K562 (cell line): ENCODE measurements at regions not wholly inside any gene's neighbourhood (a gene's known extent, or its start where the extent isn't known, plus 50 kb on each side); places are given as distances from the start of the nearest gene placed in this dataset.

Source experiments
- ATAC-seq: fragments of 200-7000 bp; cut with Tn5 transposase; 3 replicates; pipeline ENCODE4 v1.9.1; 2020; ENCODE audit warnings: moderate library complexity
- BruUV-seq: library from RNA; stranded (reverse); fragments of 400-500 nt; replicated peaks from 2 replicates; lab custom pipeline; 2021; lab: Mats Ljungman, UMichigan
- CTCF ChIA-PET: fragments of 300-600 bp; formaldehyde crosslinking; extraction: SDS; loops from one replicate; lab custom pipeline; 2021; ENCODE audit warnings: low intra/inter-chr PET ratio; lab: Yijun Ruan, JAX
- POLR2A ChIA-PET: fragments of 300-600, 350-650 bp; sonication (Branson Sonifier 250); formaldehyde crosslinking; extraction: SDS; loops from one replicate; lab custom pipeline; 2021; ENCODE audit warnings: antibody characterized with exemption, inconsistent platforms; lab: Yijun Ruan, JAX
- DNase-seq, 4 experiments: peaks; one replicate each; pipeline versions ENCODE4 v3.0.0 to v3.0.0-alpha.2; 2011 to 2018; ENCODE audit warnings: low spot score in 3 of 4, mixed read lengths in 3 of 4; ENCODE audit errors: extremely low read depth in 1 of 4
- FAIRE-seq: peaks from 2 replicates; lab custom pipeline; 2011; peaks lifted over from hg19 to GRCh38; lab: Jason Lieb, UNC
- H2AFZ ChIP-seq: 2 replicates; pipeline ENCODE4 v1.6.0; 2011; ENCODE audit warnings: low read depth, low read length, control low read depth, inconsistent platforms
- H3K27ac ChIP-seq: fragments of 200-600 bp; 3 replicates; pipeline ENCODE4 v1.8.0; 2011; ENCODE audit warnings: low read depth, mild to moderate bottlenecking, control low read depth, inconsistent platforms, low read length, moderate library complexity, mixed read lengths; ENCODE audit errors: extremely low read depth
- H3K27me3 ChIP-seq, 2 experiments: fragments of 300-600 bp in 1 of 2; 2 replicates in 1 of 2; 3 replicates in 1 of 2; pipeline versions ENCODE4 v1.6.0 to v1.8.0; 2011; ENCODE audit warnings: inconsistent platforms in 2 of 2, low read length in 2 of 2, mild to moderate bottlenecking in 1 of 2, mixed read lengths in 1 of 2, moderate library complexity in 1 of 2; ENCODE audit not compliant: control insufficient read depth in 2 of 2, insufficient read depth in 2 of 2
- H3K36me3 ChIP-seq: fragments of 300-600 bp; 3 replicates; pipeline ENCODE4 v1.8.0; 2011; ENCODE audit warnings: mild to moderate bottlenecking, low read length, inconsistent platforms; ENCODE audit not compliant: control insufficient read depth, insufficient read depth
- H3K4me1 ChIP-seq, 2 experiments: fragments of 200-600 bp in 1 of 2; replicated peaks in 1 of 2; 2 replicates in 1 of 2; 3 replicates in 1 of 2; pipeline versions ENCODE4 v1.5.1 to v1.8.0; 2011; ENCODE audit warnings: inconsistent platforms in 2 of 2, low read length in 2 of 2, mild to moderate bottlenecking in 1 of 2, mixed read lengths in 1 of 2, moderate library complexity in 1 of 2; ENCODE audit not compliant: control insufficient read depth in 2 of 2, insufficient read depth in 2 of 2
- H3K4me2 ChIP-seq: 2 replicates; pipeline ENCODE4 v1.6.1; 2011; ENCODE audit warnings: low read length, control low read depth, inconsistent platforms, mixed read lengths; ENCODE audit not compliant: insufficient read depth
- H3K4me3 ChIP-seq: fragments of 200-600 bp; sonication (generic), shearing (Covaris generic); 2 replicates; pipeline ENCODE4 v1.5.1; 2016; ENCODE audit warnings: control low read depth, inconsistent platforms
- H3K79me2 ChIP-seq: fragments of 200-600 bp; 3 replicates; pipeline ENCODE4 v1.8.0; 2011; ENCODE audit warnings: low read length, inconsistent platforms; ENCODE audit not compliant: control insufficient read depth, insufficient read depth
- H3K9ac ChIP-seq, 2 experiments: 2 replicates each; pipeline versions ENCODE4 v1.6.0 to v1.6.1; 2011; ENCODE audit warnings: low read depth in 2 of 2, low read length in 2 of 2, control low read depth in 1 of 2, inconsistent platforms in 1 of 2, mild to moderate bottlenecking in 1 of 2, mixed read lengths in 1 of 2; ENCODE audit not compliant: insufficient read depth in 1 of 2
- H3K9me1 ChIP-seq: one replicate; pipeline ENCODE4 v1.6.0; 2011; ENCODE audit warnings: inconsistent platforms, mild to moderate bottlenecking, low read length, moderate library complexity; ENCODE audit not compliant: control insufficient read depth, insufficient read depth
- H3K9me3 ChIP-seq: replicated peaks from 2 replicates; pipeline ENCODE4 v1.5.1; 2011; ENCODE audit warnings: low read depth, low read length, inconsistent platforms; ENCODE audit not compliant: control insufficient read depth, insufficient read depth
- H4K20me1 ChIP-seq: replicated peaks from 2 replicates; pipeline ENCODE4 v1.6.1; 2011; ENCODE audit warnings: low read length, inconsistent platforms, mixed read lengths; ENCODE audit not compliant: control insufficient read depth, insufficient read depth
- CBX1 ChIP-seq: sonication (generic); IDR thresholded peaks from 2 replicates; pipeline ENCODE4 v1.6.1; 2016; ENCODE audit warnings: antibody characterized with exemption, low read depth, mild to moderate bottlenecking
- E2F3 ChIP-seq: fragments of 250-450 bp; sonication (Bioruptor Pico); IDR thresholded peaks from 2 replicates; pipeline ENCODE4 v1.4.0; 2020; ENCODE audit warnings: mild to moderate bottlenecking
- HDAC8 ChIP-seq: fragments of 450-650 bp; IDR thresholded peaks from 2 replicates; pipeline ENCODE4 v1.6.1; 2016; ENCODE audit warnings: mild to moderate bottlenecking, missing genetic modification characterization, moderate library complexity, missing compliant biosample characterization
- HMG20A ChIP-seq: fragments of 450-650 bp; formaldehyde crosslinking; conservative IDR thresholded peaks from 2 replicates; pipeline ENCODE4 v1.4.0; 2020; ENCODE audit warnings: mild to moderate bottlenecking, mixed read lengths
- NCOA2 ChIP-seq, 2 experiments: fragments of 450-650 bp; IDR thresholded peaks; 2 replicates each; pipeline ENCODE4 v1.6.1; 2018; ENCODE audit warnings: mild to moderate bottlenecking in 2 of 2, moderate library complexity in 1 of 2; ENCODE audit not compliant: partially characterized antibody in 2 of 2
- NR4A1 ChIP-seq, 2 experiments: fragments of 250-450 bp in 1 of 2; fragments of 450-650 bp in 1 of 2; sonication (Bioruptor Pico) in 1 of 2; IDR thresholded peaks; 2 replicates each; pipeline versions ENCODE4 v1.4.0 to v1.6.1; 2016 to 2020; ENCODE audit warnings: mild to moderate bottlenecking in 2 of 2, missing compliant biosample characterization in 1 of 2, missing genetic modification characterization in 1 of 2, moderate library complexity in 1 of 2
- PRMT5 ChIP-seq: sonication (generic); formaldehyde crosslinking; IDR thresholded peaks from 2 replicates; pipeline ENCODE4 v1.5.0; 2020; ENCODE audit warnings: missing genetic modification reagents
- PYGO2 ChIP-seq: fragments of 450-650 bp; IDR thresholded peaks from 2 replicates; pipeline ENCODE4 v1.6.1; 2016; ENCODE audit warnings: mild to moderate bottlenecking, missing genetic modification characterization, moderate library complexity, missing compliant biosample characterization
- RBM17 ChIP-seq: fragments of 200-400 bp; formaldehyde crosslinking; IDR thresholded peaks from 2 replicates; pipeline ENCODE4 v1.6.1; 2017; ENCODE audit warnings: low read depth, mild to moderate bottlenecking, low read length, borderline replicate concordance
- ZNF584 ChIP-seq: fragments of 200-800 bp; sonication (Bioruptor generic); IDR thresholded peaks from 2 replicates; pipeline ENCODE4 v1.6.1; 2016; ENCODE audit warnings: low read depth, mild to moderate bottlenecking, missing genetic modification characterization, missing compliant biosample characterization
- ZNF75A ChIP-seq: fragments of 450-650 bp; formaldehyde crosslinking; IDR thresholded peaks from 2 replicates; pipeline ENCODE4 v1.4.0; 2020; ENCODE audit warnings: mild to moderate bottlenecking
- WGBS: fragments of 100-300 bp; shearing (Covaris generic); methylation state at CpG from one replicate; pipeline ENCODE4 v1.1.6; 2016; ENCODE audit warnings: low coverage, mixed read lengths; ENCODE audit not compliant: insufficient coverage; ENCODE audit errors: missing lambda C conversion rate; 5-methylcytosine and 5-hydroxymethylcytosine counted together
- in situ Hi-C: fragments of 300-500 bp; cut with MboI; formaldehyde crosslinking; loops from 4 replicates; pipeline ENCODE4 v1.15.0; 2018; ENCODE audit warnings: inconsistent platforms, mixed read lengths
- intact Hi-C: fragments of 100-400 bp; cut with micrococcal nuclease; formaldehyde crosslinking; loops from 2 replicates; pipeline ENCODE4 v1.14.2; 2022
- TF ChIP-seq, protein P1 (sequence below): sonication (generic); formaldehyde crosslinking; IDR thresholded peaks from 2 replicates; pipeline ENCODE4 v1.8.1; 2022; ENCODE audit warnings: missing genetic modification reagents
- TF ChIP-seq, protein P2 (sequence below): sonication (generic); formaldehyde crosslinking; IDR thresholded peaks from 2 replicates; pipeline ENCODE4 v1.8.0; 2023; ENCODE audit warnings: mild to moderate bottlenecking, missing genetic modification reagents
- TF ChIP-seq, protein P3 (sequence below), 2 experiments: fragments of 150-350 bp in 1 of 2; IDR thresholded peaks; 2 replicates each; pipeline ENCODE4 v1.6.1; 2012 to 2016; ENCODE audit warnings: low read depth in 2 of 2, low read length in 2 of 2, mild to moderate bottlenecking in 1 of 2, moderate library complexity in 1 of 2
- TF ChIP-seq, protein P4 (sequence below): fragments of 450-650 bp; conservative IDR thresholded peaks from 2 replicates; pipeline ENCODE4 v1.6.1; 2016; ENCODE audit warnings: missing genetic modification characterization, low read depth, mild to moderate bottlenecking, control low read depth, missing compliant biosample characterization

DNA sequence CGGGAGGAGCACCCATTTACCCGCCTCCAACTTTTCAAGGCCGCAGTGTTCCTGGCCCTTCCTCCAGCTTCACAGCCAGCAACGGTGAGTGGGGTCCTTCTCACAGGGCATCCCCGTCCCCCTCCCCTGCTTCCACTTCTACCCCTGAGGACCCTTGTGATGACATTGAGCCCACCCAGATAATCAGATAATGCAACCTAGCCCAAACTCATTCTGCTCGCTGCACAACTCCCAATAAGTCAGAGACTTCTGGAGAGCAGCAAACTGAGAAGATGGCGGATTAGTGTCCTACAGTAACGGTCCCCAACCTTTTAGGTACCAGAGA is 74.5 kb downstream of the OAT start:
- H2AFZ ChIP-seq = no peak overlapping the region
- no peak for FAIRE-seq
- TF ChIP-seq, protein P1, sequence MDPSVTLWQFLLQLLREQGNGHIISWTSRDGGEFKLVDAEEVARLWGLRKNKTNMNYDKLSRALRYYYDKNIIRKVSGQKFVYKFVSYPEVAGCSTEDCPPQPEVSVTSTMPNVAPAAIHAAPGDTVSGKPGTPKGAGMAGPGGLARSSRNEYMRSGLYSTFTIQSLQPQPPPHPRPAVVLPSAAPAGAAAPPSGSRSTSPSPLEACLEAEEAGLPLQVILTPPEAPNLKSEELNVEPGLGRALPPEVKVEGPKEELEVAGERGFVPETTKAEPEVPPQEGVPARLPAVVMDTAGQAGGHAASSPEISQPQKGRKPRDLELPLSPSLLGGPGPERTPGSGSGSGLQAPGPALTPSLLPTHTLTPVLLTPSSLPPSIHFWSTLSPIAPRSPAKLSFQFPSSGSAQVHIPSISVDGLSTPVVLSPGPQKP (CRISPR knock-in tag) = no peak
- TF ChIP-seq NR4A1 (CRISPR knock-in tag; IDR thresholded peaks at IDR 0.05) (no peak), NR4A1 (tag; IDR thresholded peaks at IDR 0.05) (no peak), PYGO2 (tag) (no peak), HMG20A (CRISPR knock-in tag) (no peak), NCOA2 (IDR thresholded peaks at IDR 0.05; ENCODE audit: partially characterized antibody in 2 of 2) (no peak), RBM17 (no peak), E2F3 (no peak), CBX1 (no peak), PRMT5 (CRISPR knock-in tag) (no peak), HDAC8 (tag) (no peak), ZNF75A (no peak), ZNF584 (CRISPR knock-in tag) (no peak)
- TF ChIP-seq, protein P2, sequence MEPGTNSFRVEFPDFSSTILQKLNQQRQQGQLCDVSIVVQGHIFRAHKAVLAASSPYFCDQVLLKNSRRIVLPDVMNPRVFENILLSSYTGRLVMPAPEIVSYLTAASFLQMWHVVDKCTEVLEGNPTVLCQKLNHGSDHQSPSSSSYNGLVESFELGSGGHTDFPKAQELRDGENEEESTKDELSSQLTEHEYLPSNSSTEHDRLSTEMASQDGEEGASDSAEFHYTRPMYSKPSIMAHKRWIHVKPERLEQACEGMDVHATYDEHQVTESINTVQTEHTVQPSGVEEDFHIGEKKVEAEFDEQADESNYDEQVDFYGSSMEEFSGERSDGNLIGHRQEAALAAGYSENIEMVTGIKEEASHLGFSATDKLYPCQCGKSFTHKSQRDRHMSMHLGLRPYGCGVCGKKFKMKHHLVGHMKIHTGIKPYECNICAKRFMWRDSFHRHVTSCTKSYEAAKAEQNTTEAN (CRISPR knock-in tag) = no peak
- TF ChIP-seq, protein P3, sequence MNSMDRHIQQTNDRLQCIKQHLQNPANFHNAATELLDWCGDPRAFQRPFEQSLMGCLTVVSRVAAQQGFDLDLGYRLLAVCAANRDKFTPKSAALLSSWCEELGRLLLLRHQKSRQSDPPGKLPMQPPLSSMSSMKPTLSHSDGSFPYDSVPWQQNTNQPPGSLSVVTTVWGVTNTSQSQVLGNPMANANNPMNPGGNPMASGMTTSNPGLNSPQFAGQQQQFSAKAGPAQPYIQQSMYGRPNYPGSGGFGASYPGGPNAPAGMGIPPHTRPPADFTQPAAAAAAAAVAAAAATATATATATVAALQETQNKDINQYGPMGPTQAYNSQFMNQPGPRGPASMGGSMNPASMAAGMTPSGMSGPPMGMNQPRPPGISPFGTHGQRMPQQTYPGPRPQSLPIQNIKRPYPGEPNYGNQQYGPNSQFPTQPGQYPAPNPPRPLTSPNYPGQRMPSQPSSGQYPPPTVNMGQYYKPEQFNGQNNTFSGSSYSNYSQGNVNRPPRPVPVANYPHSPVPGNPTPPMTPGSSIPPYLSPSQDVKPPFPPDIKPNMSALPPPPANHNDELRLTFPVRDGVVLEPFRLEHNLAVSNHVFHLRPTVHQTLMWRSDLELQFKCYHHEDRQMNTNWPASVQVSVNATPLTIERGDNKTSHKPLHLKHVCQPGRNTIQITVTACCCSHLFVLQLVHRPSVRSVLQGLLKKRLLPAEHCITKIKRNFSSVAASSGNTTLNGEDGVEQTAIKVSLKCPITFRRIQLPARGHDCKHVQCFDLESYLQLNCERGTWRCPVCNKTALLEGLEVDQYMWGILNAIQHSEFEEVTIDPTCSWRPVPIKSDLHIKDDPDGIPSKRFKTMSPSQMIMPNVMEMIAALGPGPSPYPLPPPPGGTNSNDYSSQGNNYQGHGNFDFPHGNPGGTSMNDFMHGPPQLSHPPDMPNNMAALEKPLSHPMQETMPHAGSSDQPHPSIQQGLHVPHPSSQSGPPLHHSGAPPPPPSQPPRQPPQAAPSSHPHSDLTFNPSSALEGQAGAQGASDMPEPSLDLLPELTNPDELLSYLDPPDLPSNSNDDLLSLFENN (IDR thresholded peaks at IDR 0.05; ENCODE audit: low read depth in 2 of 2, low read length in 2 of 2) = no peak
- TF ChIP-seq, protein P4, sequence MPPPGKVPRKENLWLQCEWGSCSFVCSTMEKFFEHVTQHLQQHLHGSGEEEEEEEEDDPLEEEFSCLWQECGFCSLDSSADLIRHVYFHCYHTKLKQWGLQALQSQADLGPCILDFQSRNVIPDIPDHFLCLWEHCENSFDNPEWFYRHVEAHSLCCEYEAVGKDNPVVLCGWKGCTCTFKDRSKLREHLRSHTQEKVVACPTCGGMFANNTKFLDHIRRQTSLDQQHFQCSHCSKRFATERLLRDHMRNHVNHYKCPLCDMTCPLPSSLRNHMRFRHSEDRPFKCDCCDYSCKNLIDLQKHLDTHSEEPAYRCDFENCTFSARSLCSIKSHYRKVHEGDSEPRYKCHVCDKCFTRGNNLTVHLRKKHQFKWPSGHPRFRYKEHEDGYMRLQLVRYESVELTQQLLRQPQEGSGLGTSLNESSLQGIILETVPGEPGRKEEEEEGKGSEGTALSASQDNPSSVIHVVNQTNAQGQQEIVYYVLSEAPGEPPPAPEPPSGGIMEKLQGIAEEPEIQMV (tag) = no peak

More for the DNA sequence above, 74.5 kb downstream of the OAT start:
- WGBS = 8% methylated on average over 5 of the region's 8 CpGs
- Histone ChIP-seq H4K20me1 (no peaks in the 10 kb centered on the region), H3K27ac (no peak overlapping the region), H3K4me1 (peaks cover 0 to 7% of the 10 kb centered on the region in 2 experiments; a peak in 2 of 5 replicates), H3K9ac (no peak overlapping the region), H3K27me3 (peaks cover 0 to 66% of the 10 kb centered on the region in 2 experiments; a peak in 4 of 5 replicates), H3K9me1 (no peaks in the 10 kb centered on the region), H3K4me3 (no peak overlapping the region), H3K79me2 (no peaks in the 10 kb centered on the region), H3K36me3 (no peaks in the 10 kb centered on the region), H3K4me2 (no peak overlapping the region), H3K9me3 (no peaks in the 10 kb centered on the region)
- ChIA-PET CTCF (no interaction called here), POLR2A (no interaction called here)
- in situ Hi-C loops (no loop called here), intact Hi-C loops (no loop called here)
- DNase-seq = no peak
- ATAC-seq = no peak
- BruUV-seq = no TSS peak
